HUES6 (cell line): ENCODE measurements at regions not wholly inside any gene's neighbourhood (a gene's known extent, or its start where the extent isn't known, plus 50 kb on each side); places are given as distances from the start of the nearest gene placed in this dataset.
"Not testable (repeated sequence)": the region's sequence is repeated elsewhere in the genome, so short reads cannot be mapped to it uniquely, and the experiment has no call there.

Source experiments
- H3K27ac ChIP-seq: 2 replicates; pipeline ENCODE4 v1.7.0; 2013; ENCODE audit warnings: low read depth, mild to moderate bottlenecking, low read length, inconsistent platforms
- H3K27me3 ChIP-seq: 2 replicates; pipeline ENCODE4 v1.6.1; 2013; ENCODE audit warnings: low read length; ENCODE audit not compliant: control insufficient read depth, insufficient read depth
- H3K36me3 ChIP-seq: 2 replicates; pipeline ENCODE4 v1.6.1; 2013; ENCODE audit warnings: low read length; ENCODE audit not compliant: control insufficient read depth, insufficient read depth
- H3K4me1 ChIP-seq: 2 replicates; pipeline ENCODE4 v1.6.1; 2013; ENCODE audit warnings: low read length; ENCODE audit not compliant: control insufficient read depth, insufficient read depth
- H3K4me3 ChIP-seq: 2 replicates; pipeline ENCODE4 v1.5.1; 2013; ENCODE audit warnings: low read depth, low read length
- H3K9ac ChIP-seq: one replicate; pipeline ENCODE4 v1.6.1; 2013; ENCODE audit warnings: mild to moderate bottlenecking, low read length
- H3K9me3 ChIP-seq: 2 replicates; pipeline ENCODE4 v1.6.1; 2013; ENCODE audit warnings: low read depth, low read length; ENCODE audit not compliant: control insufficient read depth, insufficient read depth

DNA sequence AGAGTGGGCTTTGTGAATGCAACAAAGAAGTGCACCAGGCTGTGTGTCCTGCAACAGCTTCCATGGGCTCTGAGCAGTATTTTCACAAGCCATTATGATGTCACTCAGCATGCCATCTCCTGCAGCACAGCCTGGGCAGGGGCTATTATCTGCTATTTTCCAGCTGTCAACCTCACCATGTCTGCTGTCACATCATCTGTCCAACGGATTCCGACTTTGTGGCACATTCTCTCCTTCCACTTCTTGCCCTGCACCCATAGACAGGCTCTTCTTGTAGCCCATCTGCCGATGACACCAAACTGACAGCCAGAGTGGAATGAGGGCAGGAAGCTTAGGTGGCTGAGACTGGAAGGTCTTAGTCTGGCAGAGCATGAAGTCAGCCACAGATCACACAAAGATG is 691.9 kb downstream of the NTRK3 start:
- H3K27me3 ChIP-seq: no peaks in the 10 kb centered on the region
- no peaks in the 10 kb centered on the region for H3K4me1 ChIP-seq
- H3K27ac ChIP-seq: no peak overlapping the region
- H3K36me3 ChIP-seq: no peaks in the 10 kb centered on the region
- no peaks in the 10 kb centered on the region for H3K9me3 ChIP-seq
- no peak overlapping the region for H3K9ac ChIP-seq
- no peak overlapping the region for H3K4me3 ChIP-seq

DNA sequence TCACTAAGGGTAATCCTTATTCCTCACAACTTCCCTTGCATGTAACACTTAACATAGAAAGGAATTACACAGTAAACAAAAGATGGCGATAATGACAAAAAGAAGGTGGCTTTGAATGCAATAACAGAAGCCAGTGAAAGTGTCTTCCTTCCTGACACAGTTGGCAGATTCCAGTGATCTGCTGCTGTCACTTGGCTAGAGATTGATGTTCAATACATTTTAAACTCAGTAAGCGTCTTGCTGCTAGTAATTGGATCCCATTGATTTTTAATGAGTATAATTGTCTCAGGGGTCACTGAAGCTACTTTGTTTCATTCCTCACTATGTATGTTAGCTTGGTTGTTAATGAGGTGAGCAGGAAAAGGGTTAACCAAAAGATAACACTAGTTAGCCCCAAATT is 692.7 kb downstream of the NTRK3 start:
- H3K9me3 ChIP-seq: no peaks in the 10 kb centered on the region
- H3K27me3 ChIP-seq: no peaks in the 10 kb centered on the region
- H3K4me3 ChIP-seq: no peak overlapping the region
- H3K36me3 ChIP-seq: no peaks in the 10 kb centered on the region
- no peak overlapping the region for H3K9ac ChIP-seq
- no peak overlapping the region for H3K27ac ChIP-seq
- H3K4me1 ChIP-seq: no peaks in the 10 kb centered on the region

DNA sequence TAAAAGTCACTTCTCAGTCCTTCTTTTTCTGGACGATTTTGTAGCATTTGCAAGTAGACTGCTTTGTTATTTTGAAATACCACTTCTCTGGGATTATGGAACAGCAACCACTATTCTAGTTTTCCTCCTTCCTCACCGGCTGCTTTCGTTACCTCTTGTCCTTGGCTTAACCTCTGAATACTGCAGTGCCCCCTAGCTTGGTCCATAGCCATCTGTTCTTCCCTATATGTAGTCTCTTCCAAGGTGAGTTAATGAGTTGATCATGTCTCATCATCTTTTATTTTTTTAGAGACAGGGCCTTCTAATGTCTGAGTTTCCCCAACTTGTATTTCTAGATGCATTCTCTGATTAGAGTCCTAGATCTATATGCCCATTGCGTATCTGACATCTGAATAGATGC is 694.3 kb downstream of the NTRK3 start:
- Histone ChIP-seq H3K4me1 (no peaks in the 10 kb centered on the region), H3K9me3 (no peaks in the 10 kb centered on the region), H3K4me3 (no peak overlapping the region), H3K9ac (no peak overlapping the region), H3K27me3 (no peaks in the 10 kb centered on the region), H3K36me3 (no peaks in the 10 kb centered on the region), H3K27ac (no peak overlapping the region)

DNA sequence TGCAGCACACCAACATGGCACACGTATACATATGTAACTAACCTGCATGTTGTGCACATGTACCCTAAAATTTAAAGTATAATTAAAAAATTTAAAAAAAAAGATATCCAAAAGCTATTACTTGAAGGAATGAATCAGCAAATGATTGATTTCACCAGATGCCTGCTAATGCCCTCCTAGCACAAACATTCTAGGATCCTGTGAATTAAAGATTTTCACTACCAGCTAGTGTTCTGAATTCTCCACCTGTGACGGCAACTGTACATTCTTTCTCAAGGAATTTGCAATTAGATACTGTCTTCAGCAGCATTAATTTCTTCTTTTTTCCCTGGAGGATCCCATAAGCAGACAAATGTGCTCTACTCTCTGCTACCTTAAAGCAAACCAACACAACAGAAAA is 694.9 kb downstream of the NTRK3 start:
- H3K27ac ChIP-seq: no peak overlapping the region
- H3K4me3 ChIP-seq: no peak overlapping the region
- H3K27me3 ChIP-seq: no peaks in the 10 kb centered on the region
- H3K4me1 ChIP-seq: no peaks in the 10 kb centered on the region
- H3K9me3 ChIP-seq: no peaks in the 10 kb centered on the region
- no peak overlapping the region for H3K9ac ChIP-seq
- H3K36me3 ChIP-seq: no peaks in the 10 kb centered on the region

DNA sequence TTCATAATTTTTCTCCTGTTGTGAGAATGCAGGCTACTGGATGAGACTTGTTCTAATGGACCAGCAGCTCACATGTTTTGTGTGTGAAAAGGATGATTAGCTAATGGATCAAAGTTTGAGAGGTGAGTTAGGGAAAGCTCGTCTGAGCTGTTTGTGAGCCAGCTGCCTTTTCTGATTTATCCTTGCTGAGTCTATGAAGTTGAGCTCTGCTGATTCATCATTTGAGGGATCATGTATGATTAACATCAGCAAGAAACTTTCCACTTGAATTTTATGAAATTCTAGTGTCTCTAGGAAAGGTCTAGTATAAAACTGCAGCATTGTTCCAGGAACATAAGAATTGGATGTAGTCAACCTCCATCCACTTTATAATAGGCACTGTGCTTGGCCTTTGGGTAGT is 698.7 kb downstream of the NTRK3 start:
- H3K27ac ChIP-seq: no peak overlapping the region
- no peaks in the 10 kb centered on the region for H3K36me3 ChIP-seq
- no peaks in the 10 kb centered on the region for H3K27me3 ChIP-seq
- H3K9ac ChIP-seq: no peak overlapping the region
- H3K9me3 ChIP-seq: 0 out of 2 replicates have a peak, but pooled peaks cover 2% of the 10 kb centered on the region
- H3K4me1 ChIP-seq: no peaks in the 10 kb centered on the region
- H3K4me3 ChIP-seq: no peak overlapping the region

DNA sequence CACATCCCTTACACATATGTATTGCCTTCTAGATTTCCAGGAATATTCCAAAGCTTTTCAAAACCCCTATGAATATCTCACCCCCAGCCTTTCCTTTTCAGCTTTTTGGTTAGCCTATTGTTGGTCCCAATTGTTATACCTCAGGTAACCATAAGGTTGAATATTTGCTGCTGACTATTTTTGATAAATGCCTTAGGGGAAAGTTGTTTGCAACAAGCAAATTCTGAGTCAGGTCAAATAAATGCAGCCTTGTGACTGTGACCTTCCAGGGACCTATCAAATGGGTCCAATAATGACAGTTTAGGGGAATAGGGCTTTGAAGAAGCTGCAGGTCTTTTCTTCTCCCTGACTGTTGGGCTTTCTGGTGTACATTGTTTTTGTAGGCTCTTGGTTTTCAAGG is 699.7 kb downstream of the NTRK3 start:
- Histone ChIP-seq H3K4me1 (no peaks in the 10 kb centered on the region), H3K9ac (no peak overlapping the region), H3K36me3 (no peaks in the 10 kb centered on the region), H3K27me3 (no peaks in the 10 kb centered on the region), H3K4me3 (no peak overlapping the region), H3K27ac (no peak overlapping the region), H3K9me3 (0 out of 2 replicates have a peak, but pooled peaks cover 2% of the 10 kb centered on the region)

DNA sequence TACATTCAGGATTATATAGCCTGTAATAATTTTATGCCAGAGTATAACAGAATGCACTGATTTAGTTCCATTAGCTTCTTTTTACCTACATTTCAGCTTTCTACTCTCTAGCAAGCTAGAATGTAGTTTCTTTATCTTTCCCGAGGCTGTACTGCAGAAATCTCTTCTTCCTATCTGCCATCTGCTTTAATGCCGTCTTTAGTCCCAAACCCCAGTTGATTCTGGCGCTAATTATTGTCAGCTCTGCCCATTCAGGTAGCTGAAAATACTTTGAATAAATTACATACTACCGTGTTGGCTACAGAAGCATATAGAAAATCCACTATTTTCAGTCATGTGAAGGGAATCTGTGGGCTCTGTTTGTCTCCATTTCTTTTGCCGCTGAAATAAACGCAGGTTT is 706.7 kb downstream of the NTRK3 start:
- Histone ChIP-seq H3K9me3 (0 out of 2 replicates have a peak, but pooled peaks cover 2% of the 10 kb centered on the region), H3K27ac (no peak overlapping the region), H3K27me3 (no peaks in the 10 kb centered on the region), H3K4me3 (no peak overlapping the region), H3K9ac (no peak overlapping the region), H3K4me1 (no peaks in the 10 kb centered on the region), H3K36me3 (no peaks in the 10 kb centered on the region)

DNA sequence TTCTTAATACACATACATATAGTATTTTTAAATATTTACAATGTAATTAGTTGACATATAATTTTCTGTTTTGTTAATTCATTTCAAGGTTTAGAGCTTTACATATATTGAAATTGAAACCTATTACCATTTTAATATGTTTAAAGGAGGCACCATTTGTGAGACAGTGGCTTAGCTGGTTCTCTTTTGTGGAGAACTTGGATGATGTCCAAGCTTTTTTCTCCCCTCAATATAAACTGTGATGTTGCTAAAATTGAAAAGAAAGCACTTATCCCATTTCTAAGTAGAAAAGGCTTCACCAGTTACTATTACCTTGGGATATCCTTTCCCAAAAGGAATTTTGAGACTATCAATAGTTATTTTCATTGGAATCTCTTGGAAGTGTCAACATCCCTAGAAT is 707.2 kb downstream of the NTRK3 start:
- no peak overlapping the region for H3K27ac ChIP-seq
- H3K4me3 ChIP-seq: no peak overlapping the region
- H3K9ac ChIP-seq: no peak overlapping the region
- H3K4me1 ChIP-seq: no peaks in the 10 kb centered on the region
- H3K36me3 ChIP-seq: no peaks in the 10 kb centered on the region
- 0 out of 2 replicates have a peak, but pooled peaks cover 2% of the 10 kb centered on the region for H3K9me3 ChIP-seq
- no peaks in the 10 kb centered on the region for H3K27me3 ChIP-seq

DNA sequence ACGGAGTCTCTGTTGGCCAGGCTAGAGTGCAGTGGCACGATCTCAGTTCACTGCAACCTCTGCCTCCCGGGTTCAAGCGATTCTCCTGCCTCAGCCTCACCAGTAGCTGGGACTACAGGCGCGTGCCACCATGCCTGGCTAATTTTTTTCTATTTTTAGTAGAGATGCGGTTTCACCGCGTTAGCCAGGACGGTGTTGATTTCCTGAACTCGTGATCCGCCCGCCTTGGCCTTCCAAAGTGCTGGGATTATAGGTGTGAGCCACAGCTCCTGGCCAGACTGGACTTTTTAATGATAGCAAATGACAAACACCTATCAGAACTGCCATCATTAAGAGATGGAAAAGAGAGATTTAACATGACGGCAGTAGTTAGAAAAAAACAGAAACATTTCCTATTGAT is 707.9 kb downstream of the NTRK3 start:
- H3K36me3 ChIP-seq: not testable (repeated sequence)

DNA sequence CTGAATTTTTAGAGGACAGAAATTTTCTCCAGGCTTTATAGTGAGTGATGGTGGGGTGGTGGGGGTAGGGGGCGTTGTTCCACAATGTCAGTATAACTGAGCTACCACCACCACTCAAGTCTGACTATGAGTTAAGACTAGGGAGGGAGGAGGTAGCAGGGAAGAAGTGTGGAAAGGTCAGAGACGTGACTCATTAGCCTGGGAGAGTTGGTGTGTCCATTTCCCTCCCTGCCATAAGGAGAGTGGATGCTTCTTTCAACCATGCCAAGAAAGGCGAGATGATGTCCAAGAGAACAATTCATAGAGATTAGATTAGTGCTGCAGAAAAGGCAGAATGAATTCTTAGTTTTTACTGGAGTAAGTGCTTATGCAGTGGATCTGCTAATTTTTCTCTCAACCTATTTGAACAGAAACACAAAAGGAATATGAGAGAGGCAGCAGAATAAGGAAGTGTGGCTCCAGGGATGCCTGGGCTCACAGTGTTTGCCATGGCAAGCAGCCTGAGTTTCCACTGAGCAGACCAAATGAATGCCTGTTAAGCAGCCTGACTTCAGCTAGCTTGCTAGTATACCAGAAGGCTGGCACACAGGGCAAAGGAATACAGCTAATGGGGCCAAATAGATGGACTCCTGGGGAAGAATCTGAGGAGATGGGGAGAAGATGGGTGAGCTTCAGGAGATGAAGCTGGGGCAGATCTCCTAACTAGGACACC is 708.9 kb downstream of the NTRK3 start:
- no peaks in the 10 kb centered on the region for H3K4me1 ChIP-seq
- no peak overlapping the region for H3K27ac ChIP-seq
- no peaks in the 10 kb centered on the region for H3K27me3 ChIP-seq
- no peak overlapping the region for H3K4me3 ChIP-seq
- H3K9me3 ChIP-seq: no peaks in the 10 kb centered on the region
- H3K9ac ChIP-seq: no peak overlapping the region
- no peaks in the 10 kb centered on the region for H3K36me3 ChIP-seq

More for the DNA sequence above, 707.9 kb downstream of the NTRK3 start:
- H3K9ac ChIP-seq, H3K27me3 ChIP-seq, H3K9me3 ChIP-seq, H3K27ac ChIP-seq, H3K4me3 ChIP-seq, H3K4me1 ChIP-seq: not testable (repeated sequence)

DNA sequence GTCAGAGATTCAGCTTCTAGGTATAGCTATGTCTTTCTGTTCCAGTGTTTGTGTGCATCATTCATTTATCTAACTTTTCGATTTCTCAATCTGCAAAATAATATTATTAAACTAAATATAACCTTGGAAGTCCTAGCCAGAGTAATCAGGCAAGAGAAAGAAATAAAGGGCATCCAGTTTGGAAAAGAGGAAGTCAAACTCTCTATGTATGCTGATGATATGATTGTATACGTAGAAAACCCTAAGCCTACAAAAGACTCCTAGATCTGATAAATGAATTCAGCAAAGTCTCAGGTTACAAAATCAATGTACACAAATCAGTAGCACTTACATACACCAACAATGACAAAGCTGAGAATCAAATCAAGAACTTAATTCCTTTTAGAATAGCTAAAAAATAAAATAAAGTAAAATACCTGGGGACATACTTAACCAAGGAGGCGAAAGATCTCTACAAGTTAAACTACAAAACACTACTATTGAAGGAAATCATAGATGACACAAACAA is 718.2 kb downstream of the NTRK3 start:
- no peak overlapping the region for H3K4me3 ChIP-seq
- no peaks in the 10 kb centered on the region for H3K4me1 ChIP-seq
- H3K9ac ChIP-seq: no peak overlapping the region
- 0 out of 2 replicates have a peak, but pooled peaks cover 2% of the 10 kb centered on the region for H3K9me3 ChIP-seq
- H3K36me3 ChIP-seq: no peaks in the 10 kb centered on the region
- H3K27me3 ChIP-seq: no peaks in the 10 kb centered on the region
- no peak overlapping the region for H3K27ac ChIP-seq
